Common myeloid progenitor, CD34-positive (primary cell): ENCODE measurements at regions not wholly inside any gene's neighbourhood (a gene's known extent, or its start where the extent isn't known, plus 50 kb on each side); places are given as distances from the start of the nearest gene placed in this dataset.

Source experiments
- CTCF ChIA-PET: fragments of 350-600 bp; sonication (Branson Sonifier 250); formaldehyde crosslinking; loops from one replicate; lab custom pipeline; 2021; ENCODE audit warnings: antibody characterized with exemption; lab: Charles Lee
- POLR2A ChIA-PET: fragments of 350-600 bp; sonication (Branson Sonifier 250); formaldehyde crosslinking; loops from one replicate; lab custom pipeline; 2021; ENCODE audit warnings: antibody characterized with exemption; lab: Charles Lee
- DNase-seq, 3 donors: peaks; one replicate each; pipeline versions ENCODE4 v3.0.0 to v3.0.0-alpha.2; 2013
- H3K27ac ChIP-seq, 2 experiments: 1 replicate in 1 of 2; 2 replicates in 1 of 2; pipeline ENCODE4 v1.7.0; 2013; ENCODE audit warnings: inconsistent platforms in 2 of 2, low read length in 2 of 2, mild to moderate bottlenecking in 2 of 2, low read depth in 1 of 2, moderate library complexity in 1 of 2; ENCODE audit not compliant: severe bottlenecking in 2 of 2, insufficient read depth in 1 of 2, poor library complexity in 1 of 2
- H3K27me3 ChIP-seq, 5 experiments: replicated peaks in 2 of 5; 1 replicate in 3 of 5; 2 replicates in 2 of 5; pipeline versions ENCODE4 v1.6.1 to v1.7.0; 2013; ENCODE audit warnings: low read length in 4 of 5, mild to moderate bottlenecking in 2 of 5, moderate library complexity in 2 of 5, inconsistent platforms in 1 of 5; ENCODE audit not compliant: insufficient read depth in 5 of 5, control insufficient read depth in 4 of 5
- H3K36me3 ChIP-seq, 4 experiments: 1 replicate in 2 of 4; 2 replicates in 2 of 4; pipeline versions ENCODE4 v1.6.1 to v1.7.0; 2013; ENCODE audit warnings: low read length in 3 of 4, control low read depth in 1 of 4, mild to moderate bottlenecking in 1 of 4; ENCODE audit not compliant: control insufficient read depth in 4 of 4, insufficient read depth in 4 of 4
- H3K4me1 ChIP-seq, 4 experiments: 1 replicate in 3 of 4; 2 replicates in 1 of 4; pipeline versions ENCODE4 v1.6.1 to v1.7.1; 2013; ENCODE audit warnings: low read length in 3 of 4, mild to moderate bottlenecking in 3 of 4, control low read depth in 1 of 4, inconsistent platforms in 1 of 4, moderate library complexity in 1 of 4; ENCODE audit not compliant: control insufficient read depth in 4 of 4, insufficient read depth in 4 of 4; ENCODE audit errors: control extremely low read depth in 1 of 4
- H3K4me3 ChIP-seq, 7 experiments: 1 replicate in 4 of 7; 2 replicates in 3 of 7; pipeline versions ENCODE4 v1.5.1 to v1.7.0; 2013; ENCODE audit warnings: mild to moderate bottlenecking in 7 of 7, low read length in 6 of 7, moderate library complexity in 6 of 7, inconsistent platforms in 2 of 7, low read depth in 2 of 7, control low read depth in 1 of 7; ENCODE audit not compliant: insufficient read depth in 4 of 7, control insufficient read depth in 1 of 7; ENCODE audit errors: extremely low read depth in 1 of 7
- H3K9me3 ChIP-seq, 5 experiments: 1 replicate in 4 of 5; 2 replicates in 1 of 5; pipeline versions ENCODE4 v1.6.1 to v1.7.1; 2013; ENCODE audit warnings: low read length in 4 of 5, mild to moderate bottlenecking in 2 of 5, inconsistent platforms in 1 of 5, low read depth in 1 of 5, moderate library complexity in 1 of 5; ENCODE audit not compliant: control insufficient read depth in 4 of 5, insufficient read depth in 2 of 5; ENCODE audit errors: control extremely low read depth in 1 of 5
- WGBS: methylation state at CpG from one replicate; pipeline ENCODE4 v1.1.5; 2013; ENCODE audit not compliant: insufficient coverage; 5-methylcytosine and 5-hydroxymethylcytosine counted together

- H3K36me3 ChIP-seq: no peaks in the 10 kb centered on the region
These were observed 573.4 kb downstream of the EFNB2 start for GRCh38 chr13:105962080-105962479.

GRCh38 chr13:105961438-105961837, 574.0 kb downstream of the EFNB2 start:
- Histone ChIP-seq H3K4me3 (no peak overlapping the region), H3K27me3 (no peaks in the 10 kb centered on the region), H3K4me1 (no peaks in the 10 kb centered on the region), H3K9me3 (no peaks in the 10 kb centered on the region), H3K36me3 (no peaks in the 10 kb centered on the region), H3K27ac (no peak overlapping the region)
- no peak for DNase-seq
- POLR2A ChIA-PET: no interaction called here
- WGBS: 94% methylated on average over 3 of the region's 5 CpGs
- CTCF ChIA-PET: no interaction called here

More at GRCh38 chr13:105962080-105962479, 573.4 kb downstream of the EFNB2 start:
- no peaks in the 10 kb centered on the region for H3K27me3 ChIP-seq
- no peak overlapping the region for H3K4me3 ChIP-seq
- POLR2A ChIA-PET: no interaction called here
- WGBS: 97% methylated on average over 5 of the region's 7 CpGs
- DNase-seq: no peak
- H3K27ac ChIP-seq: no peak overlapping the region
- CTCF ChIA-PET: no interaction called here
- H3K9me3 ChIP-seq: no peaks in the 10 kb centered on the region
- no peaks in the 10 kb centered on the region for H3K4me1 ChIP-seq

- 100% methylated on average over 5 of the region's 7 CpGs for WGBS
- Histone ChIP-seq H3K27me3 (no peaks in the 10 kb centered on the region), H3K36me3 (no peaks in the 10 kb centered on the region), H3K4me1 (no peaks in the 10 kb centered on the region), H3K9me3 (no peaks in the 10 kb centered on the region), H3K27ac (no peak overlapping the region), H3K4me3 (no peak overlapping the region)
- no peak for DNase-seq
- ChIA-PET CTCF (interaction anchor here (1.0 kb wide), 1 partner anchor 12 kb away, joined by 3 read pairs; no protein-coding TSS in a partner anchor), POLR2A (no interaction called here)
These were observed 575.1 kb downstream of the EFNB2 start for GRCh38 chr13:105960326-105960725.

- 95% methylated on average over 3 of the region's 6 CpGs for WGBS
These were observed 575.6 kb downstream of the EFNB2 start for GRCh38 chr13:105959876-105960275.

GRCh38 chr13:105957769-105958438, 577.6 kb downstream of the EFNB2 start:
- no peak for DNase-seq
- WGBS: 92% methylated on average over 7 of the region's 7 CpGs
- Histone ChIP-seq H3K4me3 (no peak overlapping the region), H3K9me3 (no peaks in the 10 kb centered on the region), H3K27ac (no peak overlapping the region), H3K36me3 (no peaks in the 10 kb centered on the region), H3K4me1 (no peaks in the 10 kb centered on the region), H3K27me3 (no peaks in the 10 kb centered on the region)
- ChIA-PET CTCF (interaction anchor here (0.6 kb wide), 1 partner anchor 128 kb away, joined by 3 read pairs; no protein-coding TSS in a partner anchor), POLR2A (interaction anchor here (0.6 kb wide), 1 partner anchor 44 kb away, joined by 3 read pairs; no protein-coding TSS in a partner anchor)

More at GRCh38 chr13:105959876-105960275, 575.6 kb downstream of the EFNB2 start:
- H3K4me3 ChIP-seq: no peak overlapping the region
- H3K9me3 ChIP-seq: no peaks in the 10 kb centered on the region
- no peak overlapping the region for H3K27ac ChIP-seq
- POLR2A ChIA-PET: no interaction called here
- DNase-seq: no peak
- no peaks in the 10 kb centered on the region for H3K4me1 ChIP-seq
- CTCF ChIA-PET: interaction anchor here (1.0 kb wide), 1 partner anchor 11 kb away, joined by 3 read pairs; no protein-coding TSS in a partner anchor
- H3K36me3 ChIP-seq: no peaks in the 10 kb centered on the region
- no peaks in the 10 kb centered on the region for H3K27me3 ChIP-seq

- H3K36me3 ChIP-seq: no peaks in the 10 kb centered on the region
- no peaks in the 10 kb centered on the region for H3K4me1 ChIP-seq
- 100% methylated on average over 5 of the region's 6 CpGs for WGBS
- no peak overlapping the region for H3K27ac ChIP-seq
- DNase-seq: no peak
- H3K4me3 ChIP-seq: no peak overlapping the region
- ChIA-PET POLR2A (no interaction called here), CTCF (no interaction called here)
- no peaks in the 10 kb centered on the region for H3K27me3 ChIP-seq
- no peaks in the 10 kb centered on the region for H3K9me3 ChIP-seq
These were observed 578.5 kb downstream of the EFNB2 start for GRCh38 chr13:105956921-105957320.

- CTCF ChIA-PET: no interaction called here
- POLR2A ChIA-PET: no interaction called here
- WGBS: 100% methylated on average over 1 of the region's 3 CpGs
These were observed 582.5 kb downstream of the EFNB2 start for GRCh38 chr13:105952973-105953290.

More at GRCh38 chr13:105952973-105953290, 582.5 kb downstream of the EFNB2 start:
- Histone ChIP-seq H3K27me3 (no peaks in the 10 kb centered on the region), H3K4me3 (no peak overlapping the region), H3K9me3 (no peaks in the 10 kb centered on the region), H3K4me1 (no peaks in the 10 kb centered on the region), H3K27ac (no peak overlapping the region), H3K36me3 (no peaks in the 10 kb centered on the region)
- no peak for DNase-seq
